PC-3 (cell line): ENCODE measurements at regions not wholly inside any gene's neighbourhood (a gene's known extent, or its start where the extent isn't known, plus 50 kb on each side); places are given as distances from the start of the nearest gene placed in this dataset.
A peak's percentile ranks its signal among the peaks of the same experiment; 100 is the strongest.

ENCODE experiments used
- ATAC-seq: fragments of 200-7000 bp; cut with Tn5 transposase; 2 replicates; pipeline ENCODE4 v1.9.1; 2020; ENCODE audit warnings: mild to moderate bottlenecking, moderate library complexity
- BruUV-seq: library from RNA; stranded (reverse); fragments of 400-500 nt; replicated peaks from 2 replicates; lab custom pipeline; 2021; lab: Mats Ljungman, UMichigan
- CTCF ChIA-PET: fragments of 300-600 bp; sonication (Branson Sonifier 250); formaldehyde crosslinking; loops from one replicate; lab custom pipeline; 2022; ENCODE audit warnings: antibody characterized with exemption; lab: Charles Lee
- POLR2A ChIA-PET: fragments of 300-600 bp; sonication (Branson Sonifier 250); formaldehyde crosslinking; loops from one replicate; lab custom pipeline; 2022; ENCODE audit warnings: antibody characterized with exemption; ENCODE audit not compliant: unreplicated experiment; lab: Charles Lee
- DNase-seq: peaks from one replicate; pipeline ENCODE4 v3.0.0-alpha.2; 2015
- H2AFZ ChIP-seq: fragments of 300-600 bp; sonication (generic); 2 replicates; pipeline ENCODE4 v1.6.0; 2016; ENCODE audit warnings: antibody characterized with exemption, low read length
- H3F3A ChIP-seq: fragments of 300-600 bp; sonication (generic); one replicate; pipeline ENCODE4 v1.6.0; 2017; ENCODE audit warnings: antibody characterized with exemption, low read length, control low read depth, mild to moderate bottlenecking; ENCODE audit not compliant: unreplicated experiment
- H3K27ac ChIP-seq: fragments of 300-600 bp; sonication (generic); 2 replicates; pipeline ENCODE4 v1.5.1; 2016; ENCODE audit warnings: mild to moderate bottlenecking, low read length
- H3K27me3 ChIP-seq: fragments of 300-600 bp; sonication (generic); 2 replicates; pipeline ENCODE4 v1.6.1; 2016; ENCODE audit warnings: low read length, mixed read lengths
- H3K36me3 ChIP-seq: fragments of 300-600 bp; sonication (generic); 2 replicates; pipeline ENCODE4 v1.6.1; 2016; ENCODE audit warnings: low read depth, mixed run types, low read length, mixed read lengths
- H3K4me1 ChIP-seq: fragments of 300-600 bp; sonication (generic); 2 replicates; pipeline ENCODE4 v1.5.1; 2016; ENCODE audit warnings: low read length; ENCODE audit not compliant: insufficient read depth
- H3K4me2 ChIP-seq: fragments of 300-600 bp; sonication (generic); 2 replicates; pipeline ENCODE4 v1.6.0; 2016; ENCODE audit warnings: low read length
- H3K4me3 ChIP-seq: fragments of 300-600 bp; sonication (generic); 2 replicates; pipeline ENCODE4 v1.5.1; 2016; ENCODE audit warnings: mild to moderate bottlenecking, low read length, mixed read lengths
- H3K79me2 ChIP-seq: fragments of 300-600 bp; sonication (generic); 2 replicates; pipeline ENCODE4 v1.6.1; 2017; ENCODE audit warnings: low read length, mixed read lengths
- H3K9ac ChIP-seq: fragments of 300-600 bp; sonication (generic); 2 replicates; pipeline ENCODE4 v1.6.0; 2016; ENCODE audit warnings: mild to moderate bottlenecking, low read length
- H3K9me2 ChIP-seq: fragments of 300-600 bp; sonication (generic); replicated peaks from 2 replicates; pipeline ENCODE4 v1.6.1; 2016; ENCODE audit warnings: mixed run types, low read length, mixed read lengths
- H3K9me3 ChIP-seq: fragments of 300-600 bp; sonication (generic); 2 replicates; pipeline ENCODE4 v1.6.1; 2016; ENCODE audit warnings: low read length, mixed read lengths
- H4K20me1 ChIP-seq: fragments of 300-600 bp; sonication (generic); 2 replicates; pipeline ENCODE4 v1.6.1; 2016; ENCODE audit warnings: low read length, mixed read lengths
- EZH2 ChIP-seq: fragments of 300-600 bp; sonication (generic); IDR thresholded peaks from one replicate; pipeline ENCODE4 v1.6.1; 2017; ENCODE audit warnings: antibody characterized with exemption, mild to moderate bottlenecking, low read length; ENCODE audit not compliant: unreplicated experiment
- EZH2phosphoT487 ChIP-seq: fragments of 300-600 bp; sonication (generic); IDR thresholded peaks from 2 replicates; pipeline ENCODE4 v1.6.1; 2018; ENCODE audit warnings: mild to moderate bottlenecking, antibody characterized with exemption, low read length, borderline replicate concordance
- intact Hi-C: fragments of 100-400 bp; cut with micrococcal nuclease; formaldehyde crosslinking; loops from 2 replicates; pipeline ENCODE4 v1.9.0; 2023
- TF ChIP-seq, protein P1 (sequence below): fragments of 300-600 bp; sonication (generic); conservative IDR thresholded peaks from 2 replicates; pipeline ENCODE4 v1.5.1; 2017; ENCODE audit warnings: antibody characterized with exemption, low read depth, mild to moderate bottlenecking, low read length

DNA sequence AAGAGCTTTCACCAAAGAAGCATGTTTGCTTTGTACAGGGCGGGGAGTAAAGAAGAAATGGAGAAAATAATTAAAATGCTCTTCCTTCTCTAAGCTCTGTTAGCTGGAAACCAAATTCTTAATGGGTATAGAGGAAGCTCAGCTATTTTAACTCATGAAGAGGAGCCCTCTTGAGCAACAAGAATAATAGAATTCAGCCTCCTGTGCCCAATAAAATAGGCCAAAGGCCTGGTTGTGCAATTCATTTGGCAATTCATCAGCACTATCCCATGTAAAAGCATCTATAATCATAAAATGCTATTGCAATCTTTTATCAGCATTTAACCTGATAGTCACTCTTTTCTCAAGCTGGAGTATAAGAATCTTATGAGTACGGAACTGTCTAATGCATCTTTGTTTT lies 133.6 kb upstream of the CDH6 start:
- H3K4me1 ChIP-seq: no peaks in the 10 kb centered on the region
- ATAC-seq (no peak), DNase-seq (no peak)
- POLR2A ChIA-PET: no interaction called here
- no peaks in the 10 kb centered on the region for H3K36me3 ChIP-seq
- no peaks in the 10 kb centered on the region for H3K79me2 ChIP-seq
- no peaks in the 10 kb centered on the region for H3K9me2 ChIP-seq
- H3K9ac ChIP-seq: no peak overlapping the region
- H4K20me1 ChIP-seq: no peaks in the 10 kb centered on the region
- no TSS peak for BruUV-seq
- no peak overlapping the region for H2AFZ ChIP-seq
- intact Hi-C loops: loop anchor here (10.0 kb wide), 1 partner anchor 135 kb away; the partner anchor contains the start of gene CDH6
- no peaks in the 10 kb centered on the region for H3K9me3 ChIP-seq
- no peaks in the 10 kb centered on the region for H3F3A ChIP-seq
- TF ChIP-seq, protein P1, sequence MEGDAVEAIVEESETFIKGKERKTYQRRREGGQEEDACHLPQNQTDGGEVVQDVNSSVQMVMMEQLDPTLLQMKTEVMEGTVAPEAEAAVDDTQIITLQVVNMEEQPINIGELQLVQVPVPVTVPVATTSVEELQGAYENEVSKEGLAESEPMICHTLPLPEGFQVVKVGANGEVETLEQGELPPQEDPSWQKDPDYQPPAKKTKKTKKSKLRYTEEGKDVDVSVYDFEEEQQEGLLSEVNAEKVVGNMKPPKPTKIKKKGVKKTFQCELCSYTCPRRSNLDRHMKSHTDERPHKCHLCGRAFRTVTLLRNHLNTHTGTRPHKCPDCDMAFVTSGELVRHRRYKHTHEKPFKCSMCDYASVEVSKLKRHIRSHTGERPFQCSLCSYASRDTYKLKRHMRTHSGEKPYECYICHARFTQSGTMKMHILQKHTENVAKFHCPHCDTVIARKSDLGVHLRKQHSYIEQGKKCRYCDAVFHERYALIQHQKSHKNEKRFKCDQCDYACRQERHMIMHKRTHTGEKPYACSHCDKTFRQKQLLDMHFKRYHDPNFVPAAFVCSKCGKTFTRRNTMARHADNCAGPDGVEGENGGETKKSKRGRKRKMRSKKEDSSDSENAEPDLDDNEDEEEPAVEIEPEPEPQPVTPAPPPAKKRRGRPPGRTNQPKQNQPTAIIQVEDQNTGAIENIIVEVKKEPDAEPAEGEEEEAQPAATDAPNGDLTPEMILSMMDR: no peak
- no peak for TF ChIP-seq EZH2phosphoT487
- no peak for TF ChIP-seq EZH2
- H3K4me2 ChIP-seq: no peak overlapping the region
- no peaks in the 10 kb centered on the region for H3K27me3 ChIP-seq
- CTCF ChIA-PET: no interaction called here
- no peak overlapping the region for H3K27ac ChIP-seq
- no peak overlapping the region for H3K4me3 ChIP-seq

DNA sequence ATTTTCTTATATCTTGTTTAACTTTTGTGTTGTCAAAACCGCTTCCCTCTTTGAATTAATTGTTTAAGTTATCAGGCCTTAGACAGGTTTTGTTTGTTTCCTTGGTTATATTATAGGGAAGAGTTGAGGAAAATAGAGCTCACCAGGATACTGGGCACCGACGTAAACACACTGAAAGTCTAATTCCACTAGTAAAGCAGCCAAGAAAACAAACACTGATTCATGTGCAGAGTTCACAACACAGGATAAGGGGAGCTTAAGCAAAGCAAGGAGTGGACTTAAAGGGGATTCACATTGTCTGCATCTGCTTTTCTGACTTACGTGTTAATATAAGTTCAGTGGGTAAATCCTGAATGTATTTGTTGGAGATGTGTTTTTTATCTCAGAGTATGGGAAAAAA lies 139.0 kb upstream of the CDH6 start:
- no peaks in the 10 kb centered on the region for H3K36me3 ChIP-seq
- no peaks in the 10 kb centered on the region for H3F3A ChIP-seq
- TF ChIP-seq EZH2 (no peak), EZH2phosphoT487 (no peak)
- TF ChIP-seq, protein P1: no peak
- peak; percentile 68 for DNase-seq
- H3K4me1 ChIP-seq: peaks cover 42% of the 10 kb centered on the region
- no peaks in the 10 kb centered on the region for H4K20me1 ChIP-seq
- H3K27ac ChIP-seq: peak overlapping the region; percentile 69
- intact Hi-C loops: loop anchor here (10.0 kb wide), 1 partner anchor 140 kb away; the partner anchor contains the start of gene CDH6
- H3K9ac ChIP-seq: no peak overlapping the region
- H3K9me2 ChIP-seq: no peaks in the 10 kb centered on the region
- ChIA-PET POLR2A (interaction anchor here (0.5 kb wide), 1 partner anchor 8 kb away, joined by 4 read pairs; no protein-coding TSS in a partner anchor), CTCF (no interaction called here)
- H3K79me2 ChIP-seq: no peaks in the 10 kb centered on the region
- peak; percentile 72 for ATAC-seq
- H3K4me3 ChIP-seq: no peak overlapping the region
- no TSS peak for BruUV-seq
- H3K4me2 ChIP-seq: peak overlapping the region; percentile 51
- no peaks in the 10 kb centered on the region for H3K27me3 ChIP-seq
- no peak overlapping the region for H2AFZ ChIP-seq
- no peaks in the 10 kb centered on the region for H3K9me3 ChIP-seq

DNA sequence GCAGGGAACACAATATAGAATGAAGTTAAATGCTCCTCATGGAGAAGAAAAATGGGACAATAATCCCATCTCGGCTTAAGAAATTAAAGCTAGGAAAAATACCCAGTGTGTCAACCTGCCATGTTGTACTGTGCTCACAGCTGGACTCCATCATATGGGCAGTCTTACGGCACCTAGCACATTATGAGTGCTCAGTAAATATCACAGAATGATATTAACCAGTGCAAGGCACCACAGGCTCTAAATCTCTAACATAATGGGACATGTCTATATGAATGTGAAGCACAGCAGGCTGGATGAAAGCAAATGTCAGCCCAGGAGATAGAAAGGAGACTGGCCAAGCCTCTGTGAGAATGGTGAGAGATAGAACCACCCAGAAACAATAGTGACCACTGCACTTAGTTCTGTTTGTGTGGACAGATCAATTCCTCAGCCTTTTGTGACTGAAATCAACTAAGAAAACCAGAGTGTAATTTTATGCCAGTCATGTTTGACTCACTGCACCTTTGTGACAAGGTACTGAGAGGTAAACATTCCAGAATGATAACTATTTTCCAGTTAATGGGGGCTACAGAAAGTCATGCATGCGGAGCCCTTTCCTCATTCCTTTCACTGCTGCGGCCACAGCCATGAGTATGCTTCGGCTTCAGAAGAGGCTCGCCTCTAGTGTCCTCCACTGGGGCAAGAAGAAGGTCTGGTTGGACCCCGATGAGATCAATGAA lies 140.4 kb upstream of the CDH6 start:
- Histone ChIP-seq H3K27ac (peak overlapping the region; percentile 69), H3F3A (no peaks in the 10 kb centered on the region), H3K9ac (no peak overlapping the region), H3K36me3 (no peaks in the 10 kb centered on the region), H3K9me2 (no peaks in the 10 kb centered on the region), H3K79me2 (no peaks in the 10 kb centered on the region), H3K4me3 (no peak overlapping the region), H4K20me1 (no peaks in the 10 kb centered on the region), H3K4me1 (peaks cover 46% of the 10 kb centered on the region), H3K4me2 (peak overlapping the region; percentile 56), H3K27me3 (no peaks in the 10 kb centered on the region), H2AFZ (peak overlapping the region; percentile 28; the same call in 1 of the 2 replicates), H3K9me3 (no peaks in the 10 kb centered on the region)
- POLR2A ChIA-PET: no interaction called here
- CTCF ChIA-PET: no interaction called here
- BruUV-seq: no TSS peak
- intact Hi-C loops: loop anchor here (10.0 kb wide), 1 partner anchor 142 kb away; the partner anchor contains the start of gene CDH6
- DNase-seq (peak; percentile 77), ATAC-seq (peak; percentile 38; the same call in 1 of the 2 replicates)
- TF ChIP-seq EZH2 (no peak), EZH2phosphoT487 (no peak)
- TF ChIP-seq, protein P1: no peak
